ENCODE measurements at regions not wholly inside any gene's neighbourhood (a gene's known extent, or its start where the extent isn't known, plus 50 kb on each side); places are given as distances from the start of the nearest gene placed in this dataset.

GRCh38 chr1:96362623-96363022, 359.0 kb upstream of the PTBP2 start:
- no peak for DNase-seq (ENCODE audit: low spot score)

- no peak for DNase-seq (ENCODE audit: low spot score)
Measured at GRCh38 chr1:96363826-96364225, 357.8 kb upstream of the PTBP2 start.

- no peak for DNase-seq (ENCODE audit: low spot score)
Measured at GRCh38 chr1:96364576-96364975, 357.0 kb upstream of the PTBP2 start.

- no peak for DNase-seq (ENCODE audit: low spot score)
Measured at GRCh38 chr1:96365076-96365475, 356.5 kb upstream of the PTBP2 start.

GRCh38 chr1:96365596-96366390, 355.8 kb upstream of the PTBP2 start:
- DNase-seq (ENCODE audit: low spot score): no peak

GRCh38 chr1:96366516-96366915, 355.1 kb upstream of the PTBP2 start:
- no peak for DNase-seq (ENCODE audit: low spot score)

- DNase-seq (ENCODE audit: low spot score): no peak
Measured at GRCh38 chr1:96367791-96368190, 353.8 kb upstream of the PTBP2 start.

- DNase-seq (ENCODE audit: low spot score): no peak
Measured at GRCh38 chr1:96370757-96371156, 350.8 kb upstream of the PTBP2 start.

GRCh38 chr1:96372881-96373280, 348.7 kb upstream of the PTBP2 start:
- no peak for DNase-seq (ENCODE audit: low spot score)

- no peak for DNase-seq (ENCODE audit: low spot score)
Measured at GRCh38 chr1:96374076-96374762, 347.4 kb upstream of the PTBP2 start.

GRCh38 chr1:96376846-96377245, 344.7 kb upstream of the PTBP2 start:
- no peak for DNase-seq (ENCODE audit: low spot score)

GRCh38 chr1:96384611-96385010, 337.0 kb upstream of the PTBP2 start:
- DNase-seq (ENCODE audit: low spot score): no peak

- no peak for DNase-seq (ENCODE audit: low spot score)
Measured at GRCh38 chr1:96387785-96388184, 333.8 kb upstream of the PTBP2 start.

GRCh38 chr1:96388421-96389310, 332.9 kb upstream of the PTBP2 start:
- DNase-seq (ENCODE audit: low spot score): no peak

GRCh38 chr1:96400089-96400488, 321.5 kb upstream of the PTBP2 start:
- no peak for DNase-seq (ENCODE audit: low spot score)

GRCh38 chr1:96409087-96409486, 312.5 kb upstream of the PTBP2 start:
- no peak for DNase-seq (ENCODE audit: low spot score)

- no peak for DNase-seq (ENCODE audit: low spot score)
Measured at GRCh38 chr1:96409689-96410088, 311.9 kb upstream of the PTBP2 start.

GRCh38 chr1:96411006-96411405, 310.6 kb upstream of the PTBP2 start:
- DNase-seq (ENCODE audit: low spot score): no peak

GRCh38 chr1:96414598-96414997, 307.0 kb upstream of the PTBP2 start:
- DNase-seq (ENCODE audit: low spot score): no peak

GRCh38 chr1:96416111-96416595, 305.4 kb upstream of the PTBP2 start:
- DNase-seq (ENCODE audit: low spot score): no peak

GRCh38 chr1:96416701-96417444, 304.7 kb upstream of the PTBP2 start:
- DNase-seq (ENCODE audit: low spot score): no peak

- no peak for DNase-seq (ENCODE audit: low spot score)
Measured at GRCh38 chr1:96418969-96419368, 302.6 kb upstream of the PTBP2 start.

Measured in germinal center (tissue), 1 donor.